ENCODE measurements at regions not wholly inside any gene's neighbourhood (a gene's known extent, or its start where the extent isn't known, plus 50 kb on each side); places are given as distances from the start of the nearest gene placed in this dataset.

- Histone ChIP-seq H3K9ac (ENCODE audit: low read length) (no peak overlapping the region), H3K36me3 (ENCODE audit: control insufficient read depth in 1 of 2, insufficient read depth in 2 of 2, low read length in 2 of 2) (no peaks in the 10 kb centered on the region), H3K4me3 (replicated peaks in 1 of 2; ENCODE audit: low read depth in 1 of 2, low read length in 2 of 2) (no peak overlapping the region), H3K79me2 (ENCODE audit: insufficient read depth, low read length) (no peaks in the 10 kb centered on the region), H3K27ac (ENCODE audit: low read depth, low read length) (no peak overlapping the region), H3K4me1 (ENCODE audit: control insufficient read depth in 1 of 2, insufficient read depth in 2 of 2, low read length in 2 of 2) (no peaks in the 10 kb centered on the region), H3K4me2 (ENCODE audit: low read length) (no peak overlapping the region), H2AFZ (ENCODE audit: low read depth, low read length, poor library complexity, severe bottlenecking) (no peak overlapping the region), H3K9me3 (ENCODE audit: control insufficient read depth in 1 of 2, insufficient read depth in 1 of 2, low read depth in 1 of 2, low read length in 2 of 2) (peaks cover 22 to 30% of the 10 kb centered on the region in 2 experiments; a peak in 3 of 4 replicates), H3K27me3 (ENCODE audit: insufficient read depth, low read length) (no peaks in the 10 kb centered on the region), H4K20me1 (ENCODE audit: insufficient read depth) (no peaks in the 10 kb centered on the region), H3K9me2 (ENCODE audit: insufficient read depth) (no peaks in the 10 kb centered on the region)
- no TSS peak for BruUV-seq (replicated peaks)
- ChIA-PET POLR2A (no interaction called here), RAD21 (ENCODE audit: low non-redundant PET in 1 of 2, low total read pairs in 2 of 2, uncharacterized antibody in 2 of 2, unreplicated experiment in 2 of 2) (no interaction called here), CTCF (no interaction called here)
- intact Hi-C loops (cut with micrococcal nuclease) = no loop called here
- ATAC-seq = no peak
- DNase-seq (ENCODE audit: low read depth, low spot score) = no peak
- TF ChIP-seq SP1 (IDR thresholded peaks at IDR 0.05; ENCODE audit: low read depth) = no peak
- no peak for TF ChIP-seq YY1 (IDR thresholded peaks at IDR 0.05; ENCODE audit: extremely low read depth, insufficient replicate concordance, low read depth, low read length)
- TF ChIP-seq EZH2phosphoT487 (IDR thresholded peaks at IDR 0.05; ENCODE audit: borderline replicate concordance) = no peak
- TF ChIP-seq ZFX (IDR thresholded peaks at IDR 0.05) = no peak
- no peak for TF ChIP-seq ELF1 (IDR thresholded peaks at IDR 0.05; ENCODE audit: borderline replicate concordance, low read depth)
- no peak for TF ChIP-seq SRF (IDR thresholded peaks at IDR 0.05; ENCODE audit: low read depth)
- TF ChIP-seq CBX3 (IDR thresholded peaks at IDR 0.05; ENCODE audit: low read depth) = no peak
These were observed 1172.3 kb upstream of the SORCS1 start for GRCh38 chr10:108336836-108337235.

DNA sequence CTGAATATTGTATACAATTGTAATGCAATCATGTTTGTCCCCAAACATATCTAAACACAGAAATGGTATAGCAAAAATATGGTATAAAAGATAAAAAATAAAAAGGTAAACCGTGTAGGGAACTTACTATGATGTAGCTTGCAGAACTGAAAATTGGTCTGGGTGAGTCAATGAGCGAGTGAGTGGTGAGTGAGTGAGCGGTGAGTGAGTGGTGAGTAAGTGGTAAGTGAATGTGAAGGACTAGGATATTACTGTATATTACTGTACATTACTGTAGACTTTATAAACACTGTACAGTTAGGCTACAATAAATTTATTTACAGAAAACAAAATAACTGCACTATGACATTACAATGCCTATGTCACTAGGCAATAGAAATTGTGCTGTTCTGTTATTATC is 1163.2 kb upstream of the SORCS1 start:
- Histone ChIP-seq H3K27me3 (ENCODE audit: insufficient read depth, low read length) (no peaks in the 10 kb centered on the region), H3K9me2 (ENCODE audit: insufficient read depth) (no peaks in the 10 kb centered on the region), H3K4me1 (ENCODE audit: control insufficient read depth in 1 of 2, insufficient read depth in 2 of 2, low read length in 2 of 2) (no peaks in the 10 kb centered on the region), H3K4me2 (ENCODE audit: low read length) (no peak overlapping the region), H3K79me2 (ENCODE audit: insufficient read depth, low read length) (no peaks in the 10 kb centered on the region), H3K9me3 (ENCODE audit: control insufficient read depth in 1 of 2, insufficient read depth in 1 of 2, low read depth in 1 of 2, low read length in 2 of 2) (peaks cover 30 to 36% of the 10 kb centered on the region in 2 experiments; a peak in 3 of 4 replicates), H3K4me3 (replicated peaks in 1 of 2; ENCODE audit: low read depth in 1 of 2, low read length in 2 of 2) (no peak overlapping the region), H4K20me1 (ENCODE audit: insufficient read depth) (no peaks in the 10 kb centered on the region), H3K36me3 (ENCODE audit: control insufficient read depth in 1 of 2, insufficient read depth in 2 of 2, low read length in 2 of 2) (no peaks in the 10 kb centered on the region), H2AFZ (ENCODE audit: low read depth, low read length, poor library complexity, severe bottlenecking) (no peak overlapping the region), H3K9ac (ENCODE audit: low read length) (no peak overlapping the region), H3K27ac (ENCODE audit: low read depth, low read length) (no peak overlapping the region)
- ChIA-PET RAD21 (ENCODE audit: low non-redundant PET in 1 of 2, low total read pairs in 2 of 2, uncharacterized antibody in 2 of 2, unreplicated experiment in 2 of 2) (no interaction called here), POLR2A (no interaction called here), CTCF (no interaction called here)
- DNase-seq (ENCODE audit: low read depth, low spot score) (no peak), ATAC-seq (no peak)
- BruUV-seq (replicated peaks) = no TSS peak
- TF ChIP-seq SIN3A (IDR thresholded peaks at IDR 0.05; ENCODE audit: low read depth) (no peak), ELF1 (IDR thresholded peaks at IDR 0.05; ENCODE audit: borderline replicate concordance, low read depth) (no peak), CTCF (IDR thresholded peaks at IDR 0.05 in 2 of 3, conservative IDR thresholded peaks at IDR 0.05 in 1 of 3; ENCODE audit: borderline replicate concordance in 1 of 3, insufficient read depth in 1 of 3, low read depth in 2 of 3, low read length in 2 of 3) (no peak), SRF (IDR thresholded peaks at IDR 0.05; ENCODE audit: low read depth) (no peak), EZH2 (IDR thresholded peaks at IDR 0.05) (no peak), RAD21 (IDR thresholded peaks at IDR 0.05; ENCODE audit: low read depth) (no peak), YY1 (IDR thresholded peaks at IDR 0.05; ENCODE audit: extremely low read depth, insufficient replicate concordance, low read depth, low read length) (no peak), JUND (IDR thresholded peaks at IDR 0.05) (no peak), POLR2AphosphoS5 (IDR thresholded peaks at IDR 0.05; ENCODE audit: low read depth, low read length) (no peak), EGR1 (IDR thresholded peaks at IDR 0.05; ENCODE audit: low read depth) (no peak), POLR2A (IDR thresholded peaks at IDR 0.05; ENCODE audit: borderline replicate concordance, extremely low read depth, insufficient read depth, insufficient read length) (no peak)
- TF ChIP-seq, protein P1, sequence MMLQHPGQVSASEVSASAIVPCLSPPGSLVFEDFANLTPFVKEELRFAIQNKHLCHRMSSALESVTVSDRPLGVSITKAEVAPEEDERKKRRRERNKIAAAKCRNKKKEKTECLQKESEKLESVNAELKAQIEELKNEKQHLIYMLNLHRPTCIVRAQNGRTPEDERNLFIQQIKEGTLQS (IDR thresholded peaks at IDR 0.05) = no peak
- TF ChIP-seq, protein P2, sequence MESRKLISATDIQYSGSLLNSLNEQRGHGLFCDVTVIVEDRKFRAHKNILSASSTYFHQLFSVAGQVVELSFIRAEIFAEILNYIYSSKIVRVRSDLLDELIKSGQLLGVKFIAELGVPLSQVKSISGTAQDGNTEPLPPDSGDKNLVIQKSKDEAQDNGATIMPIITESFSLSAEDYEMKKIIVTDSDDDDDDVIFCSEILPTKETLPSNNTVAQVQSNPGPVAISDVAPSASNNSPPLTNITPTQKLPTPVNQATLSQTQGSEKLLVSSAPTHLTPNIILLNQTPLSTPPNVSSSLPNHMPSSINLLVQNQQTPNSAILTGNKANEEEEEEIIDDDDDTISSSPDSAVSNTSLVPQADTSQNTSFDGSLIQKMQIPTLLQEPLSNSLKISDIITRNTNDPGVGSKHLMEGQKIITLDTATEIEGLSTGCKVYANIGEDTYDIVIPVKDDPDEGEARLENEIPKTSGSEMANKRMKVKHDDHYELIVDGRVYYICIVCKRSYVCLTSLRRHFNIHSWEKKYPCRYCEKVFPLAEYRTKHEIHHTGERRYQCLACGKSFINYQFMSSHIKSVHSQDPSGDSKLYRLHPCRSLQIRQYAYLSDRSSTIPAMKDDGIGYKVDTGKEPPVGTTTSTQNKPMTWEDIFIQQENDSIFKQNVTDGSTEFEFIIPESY (IDR thresholded peaks at IDR 0.05; ENCODE audit: extremely low read depth, insufficient replicate concordance, low read length) = no peak
- intact Hi-C loops (cut with micrococcal nuclease) = no loop called here

All from HCT116 (cell line).